GM12892 (cell line): ENCODE measurements at regions not wholly inside any gene's neighbourhood (a gene's known extent, or its start where the extent isn't known, plus 50 kb on each side); places are given as distances from the start of the nearest gene placed in this dataset.

Experiments
- DNase-seq: peaks from one replicate; pipeline ENCODE4 v3.0.0; 2011; ENCODE audit not compliant: insufficient read length
- FAIRE-seq: peaks from 2 replicates; lab custom pipeline; 2011; peaks lifted over from hg19 to GRCh38; lab: Jason Lieb, UNC
- POLR2A ChIP-seq: IDR thresholded peaks from 2 replicates; pipeline ENCODE4 v1.6.1; 2011; ENCODE audit warnings: low read depth, low read length, control low read depth
- POLR2AphosphoS5 ChIP-seq: IDR thresholded peaks from 2 replicates; pipeline ENCODE4 v1.6.1; 2011; ENCODE audit warnings: low read depth, low read length, control low read depth
- TAF1 ChIP-seq: IDR thresholded peaks from 2 replicates; pipeline ENCODE4 v1.6.1; 2011; ENCODE audit warnings: low read depth, mild to moderate bottlenecking, control low read depth, low read length, borderline replicate concordance

DNA sequence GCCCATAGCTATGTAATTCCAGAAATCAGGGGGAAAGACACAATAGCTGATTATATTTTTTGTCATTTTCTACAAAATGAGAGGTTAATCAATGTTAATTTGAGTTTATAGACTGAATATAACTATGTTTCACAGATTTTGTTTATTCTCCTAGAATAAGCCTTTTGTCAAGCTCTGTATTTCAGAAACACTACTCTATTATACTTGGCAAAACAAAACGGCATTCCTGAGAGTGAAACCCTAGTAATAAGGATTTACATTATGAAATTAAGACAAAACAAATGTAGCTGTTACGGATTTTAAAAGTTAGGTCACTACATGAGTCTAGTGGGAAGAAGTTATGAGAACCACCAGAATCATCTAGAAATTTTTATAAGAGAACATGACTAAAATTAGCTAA, 334.2 kb downstream of the KLF12 start:
- FAIRE-seq (no peak), DNase-seq (no peak)
- no peak for TF ChIP-seq TAF1

DNA sequence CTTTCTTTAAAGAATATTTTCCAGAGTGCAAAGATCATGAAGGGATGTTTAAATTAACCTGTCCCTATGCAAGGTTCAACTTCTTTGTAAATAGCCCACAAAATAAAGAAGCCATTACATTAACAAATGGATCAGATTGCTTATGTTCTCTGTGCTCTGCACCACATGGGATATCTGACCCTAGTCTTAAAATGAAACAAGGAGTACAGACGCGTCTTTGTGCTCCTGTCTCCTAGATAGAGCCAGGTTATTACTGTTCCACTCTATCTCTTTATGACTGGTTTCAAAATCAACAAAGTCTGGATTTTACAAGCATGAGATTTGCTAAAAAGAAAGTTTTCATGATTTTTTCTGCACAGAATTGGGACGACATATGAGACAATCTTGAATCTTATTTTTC, 339.4 kb downstream of the KLF12 start:
- TF ChIP-seq TAF1 (no peak), POLR2A (no peak), POLR2AphosphoS5 (no peak)
- DNase-seq, result no peak
- FAIRE-seq, result no peak

DNA sequence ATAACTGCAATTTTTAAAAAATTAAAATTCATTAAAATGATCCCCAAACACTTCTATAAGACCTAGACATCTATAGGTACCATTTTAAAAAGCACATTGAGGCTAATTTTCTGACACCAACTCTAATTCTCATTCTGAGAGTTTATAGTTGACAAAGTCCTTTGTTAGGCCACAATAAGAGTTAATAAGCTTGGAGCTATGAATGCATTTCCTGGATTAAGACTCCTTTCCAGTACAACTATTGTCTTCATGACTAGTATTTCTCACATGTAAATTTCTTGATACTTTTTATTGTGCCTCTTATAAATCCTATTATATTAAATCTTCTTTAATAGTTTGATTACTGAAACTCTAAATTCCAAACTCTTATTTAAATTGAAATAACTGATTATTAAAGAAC, 340.8 kb downstream of the KLF12 start:
- FAIRE-seq (no peak), DNase-seq (no peak)
- TF ChIP-seq POLR2AphosphoS5 (no peak), TAF1 (no peak)

DNA sequence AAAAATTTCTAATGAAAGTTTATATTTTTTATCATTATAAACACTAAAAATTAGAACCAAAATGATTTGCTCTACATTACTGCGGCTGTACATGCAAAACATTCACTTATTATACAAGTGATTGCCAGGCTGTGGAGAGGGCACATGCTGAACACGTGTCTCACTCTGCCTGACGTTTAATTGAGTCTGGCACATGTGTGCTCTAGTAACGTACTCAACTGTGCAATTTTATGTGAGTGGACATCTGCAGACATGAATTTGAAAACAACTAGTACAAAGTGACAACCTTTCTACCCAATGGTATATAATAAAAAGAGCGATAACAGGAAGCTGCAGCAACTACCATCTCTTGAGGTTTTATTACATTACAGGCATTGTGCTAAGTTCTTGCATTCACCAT, 341.4 kb downstream of the KLF12 start:
- FAIRE-seq (no peak), DNase-seq (no peak)
- TF ChIP-seq POLR2AphosphoS5 (no peak), TAF1 (no peak), POLR2A (no peak)

DNA sequence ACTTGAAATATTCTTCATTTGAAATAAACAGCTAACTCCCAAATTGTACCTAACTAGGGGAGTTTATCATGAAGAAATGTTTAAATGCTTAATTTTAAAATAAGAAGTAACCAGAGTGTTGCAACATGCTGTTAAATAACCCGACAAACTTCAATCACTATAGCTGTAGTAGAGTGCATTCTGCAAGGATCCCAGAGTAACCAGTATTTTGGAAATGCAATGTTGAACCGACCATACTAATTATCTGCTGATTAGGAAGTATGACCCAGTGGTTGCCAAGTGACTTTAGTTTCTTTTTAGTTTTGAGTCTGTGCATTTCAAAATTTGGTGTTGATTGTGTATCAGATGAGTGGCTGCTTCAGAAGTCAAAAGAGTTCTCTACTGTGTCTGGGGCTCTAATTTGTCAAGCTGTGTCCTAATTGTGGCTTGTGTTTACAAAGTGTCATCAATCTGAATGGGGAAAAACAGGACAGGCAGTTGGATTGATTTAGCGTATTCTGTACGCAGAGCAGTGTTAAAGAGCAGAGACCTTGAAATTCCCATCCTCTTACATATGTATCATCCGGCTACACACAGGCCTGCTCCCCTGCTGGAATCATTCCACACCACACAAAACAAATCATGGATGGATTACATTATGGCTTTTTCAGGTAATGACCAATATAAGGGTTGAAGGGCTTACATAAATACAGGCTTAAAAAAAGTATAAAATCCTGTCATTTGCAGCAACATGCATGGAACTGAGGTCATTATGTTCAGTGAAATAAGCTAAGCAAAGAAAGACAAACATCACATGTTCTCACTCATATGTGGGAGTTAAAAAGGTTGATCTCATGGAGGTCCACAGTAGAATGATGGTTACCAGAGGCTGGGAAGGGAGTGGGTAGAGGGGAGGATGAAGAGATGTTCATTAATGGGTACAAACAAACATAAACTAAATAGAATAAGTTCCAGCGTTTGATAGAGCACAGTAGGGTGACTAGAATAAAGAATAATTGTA, 351.5 kb downstream of the KLF12 start:
- no peak for DNase-seq
- TF ChIP-seq POLR2AphosphoS5 (no peak), TAF1 (no peak), POLR2A (no peak)
- FAIRE-seq, result no peak

DNA sequence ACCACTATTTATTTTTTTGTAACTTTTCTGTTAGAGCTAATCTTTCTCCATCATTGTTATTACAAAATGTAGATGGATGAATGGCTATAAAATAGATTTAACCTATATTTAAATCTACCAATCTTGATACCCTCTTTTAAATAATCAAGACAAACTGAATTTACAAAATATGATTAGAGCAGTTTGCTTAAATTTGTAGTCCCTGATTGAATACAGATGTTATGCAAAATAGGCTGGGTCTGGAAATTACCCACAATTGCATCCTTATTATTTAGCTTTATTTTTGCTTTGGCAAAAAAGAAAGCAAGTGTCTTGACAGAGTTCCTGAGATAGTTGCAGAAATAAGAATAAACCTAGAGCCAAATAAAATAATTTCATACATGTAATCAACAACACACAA, 352.8 kb downstream of the KLF12 start:
- no peak for TF ChIP-seq POLR2AphosphoS5
- no peak for TF ChIP-seq TAF1
- no peak for TF ChIP-seq POLR2A
- no peak for FAIRE-seq
- no peak for DNase-seq

DNA sequence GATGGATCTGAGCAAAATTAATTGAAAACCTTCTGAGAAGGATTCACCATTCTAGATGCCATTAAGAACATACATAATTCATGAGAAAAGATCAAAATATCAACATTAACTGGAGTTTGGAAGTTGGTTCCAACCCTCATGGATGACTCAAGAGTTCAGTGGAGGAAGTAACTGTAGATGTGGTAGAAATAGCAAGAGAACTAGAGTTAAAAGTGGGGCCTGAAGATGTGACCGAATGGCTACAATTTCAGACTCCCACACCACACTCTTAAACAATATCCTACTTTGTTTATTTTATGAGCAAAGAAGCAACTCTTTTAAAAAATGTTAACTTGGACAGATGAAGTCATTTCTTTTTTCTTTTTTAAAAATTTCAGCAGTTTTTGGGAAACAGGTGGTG, 354.3 kb downstream of the KLF12 start:
- no peak for DNase-seq
- FAIRE-seq, result no peak
- no peak for TF ChIP-seq POLR2AphosphoS5
- TF ChIP-seq TAF1, result no peak
- TF ChIP-seq POLR2A, result no peak

DNA sequence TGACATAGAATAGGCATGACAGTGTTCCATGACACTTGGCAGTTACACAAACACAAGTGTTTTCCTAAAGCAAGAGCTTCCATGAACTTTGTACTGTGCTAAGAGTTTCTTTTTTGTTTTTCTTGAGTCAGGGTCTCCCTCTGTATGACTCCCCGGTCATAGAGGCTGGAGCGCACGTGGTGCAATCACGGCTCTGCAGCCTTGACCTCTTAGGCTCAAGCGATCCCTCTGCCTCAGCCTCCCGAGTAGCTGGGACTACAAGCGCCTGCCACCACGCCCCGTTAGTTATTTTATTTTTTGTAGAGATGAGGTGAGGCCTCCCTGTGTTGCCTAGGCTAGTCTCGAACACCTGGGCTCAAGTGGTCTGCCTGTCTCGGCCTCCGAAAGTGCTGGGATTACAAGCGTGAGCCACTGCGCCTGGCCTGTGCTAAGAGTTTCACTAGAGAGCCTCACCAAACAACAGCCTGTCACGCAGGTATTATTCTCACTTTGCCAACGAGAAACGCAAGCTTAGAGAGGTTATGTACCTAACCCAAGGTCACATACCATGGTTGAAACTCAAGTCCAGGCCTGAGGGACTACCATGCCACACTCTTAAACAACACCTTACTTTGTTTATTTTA, 355.9 kb downstream of the KLF12 start:
- TF ChIP-seq TAF1, result no peak
- no peak for TF ChIP-seq POLR2AphosphoS5
- no peak for TF ChIP-seq POLR2A
- FAIRE-seq (no peak), DNase-seq (no peak)

DNA sequence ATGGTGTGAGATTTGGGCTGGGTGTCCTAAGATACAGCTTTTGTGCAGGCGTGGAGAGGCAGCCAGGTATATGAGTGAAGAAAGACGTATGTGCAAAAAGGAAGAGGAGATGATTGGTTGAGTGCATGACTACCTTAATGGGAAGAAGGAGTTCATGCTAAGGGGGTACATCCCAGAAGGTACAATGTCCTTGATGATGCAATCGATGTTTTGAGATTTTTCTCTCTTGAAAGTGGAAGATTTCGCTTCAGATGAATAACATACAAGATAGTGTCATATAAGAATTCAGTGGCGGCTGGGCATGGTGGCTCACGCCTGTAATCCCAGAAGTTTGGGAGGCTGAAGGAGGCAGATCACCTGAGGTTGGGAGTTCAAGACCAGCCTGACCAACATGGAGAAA, 357.1 kb downstream of the KLF12 start:
- DNase-seq, result no peak
- TF ChIP-seq TAF1 (no peak), POLR2AphosphoS5 (no peak), POLR2A (no peak)
- no peak for FAIRE-seq

DNA sequence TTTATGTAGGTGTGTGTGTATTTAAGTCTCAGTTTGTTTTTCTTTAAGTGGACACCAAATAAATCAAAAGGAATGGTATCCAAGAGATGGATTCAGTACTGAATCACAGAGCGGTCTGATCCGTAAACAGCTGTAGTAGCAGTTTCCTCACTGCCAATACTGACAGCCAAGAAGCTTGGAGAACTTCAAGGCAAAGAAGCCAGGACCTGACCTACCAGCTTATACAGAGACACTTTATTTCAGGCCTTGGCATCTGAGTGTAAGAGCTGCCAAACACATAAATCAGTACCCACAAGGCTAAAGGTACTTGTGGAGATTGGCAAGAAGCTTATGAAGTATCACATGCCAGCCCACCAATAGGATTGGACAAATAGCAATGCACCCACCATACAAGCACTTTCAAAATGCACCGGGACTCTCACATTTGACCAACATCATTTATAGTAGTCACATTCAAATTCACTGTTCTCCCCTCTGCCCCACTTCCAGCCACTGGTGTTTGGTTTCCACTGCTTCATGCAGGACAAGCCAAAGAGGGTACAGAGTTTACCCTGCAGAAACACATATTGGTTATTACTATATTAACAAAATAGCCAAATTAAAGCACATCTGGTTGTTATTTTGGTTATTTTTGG, 357.9 kb downstream of the KLF12 start:
- DNase-seq, result no peak
- TF ChIP-seq TAF1, result no peak
- no peak for TF ChIP-seq POLR2A
- no peak for TF ChIP-seq POLR2AphosphoS5
- FAIRE-seq, result no peak

DNA sequence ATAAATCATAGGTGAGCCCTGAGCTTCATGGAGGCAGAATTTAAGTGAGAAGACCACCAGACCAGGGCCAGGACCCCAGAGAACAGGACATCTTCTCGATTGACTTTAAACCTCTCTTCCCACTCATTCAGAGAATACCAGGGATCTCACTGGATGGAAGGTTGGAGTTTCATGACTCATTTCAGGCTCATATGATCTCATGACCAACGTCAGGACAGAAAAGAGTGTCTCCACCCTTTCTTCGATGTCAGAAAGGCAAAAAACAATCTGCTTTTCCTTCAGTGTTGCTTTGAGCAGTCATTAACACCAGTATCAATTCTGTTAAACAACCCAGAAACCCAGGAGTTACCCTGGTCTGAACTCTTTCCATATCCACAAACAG, 361.0 kb downstream of the KLF12 start:
- TF ChIP-seq TAF1 (no peak), POLR2A (no peak)
- no peak for FAIRE-seq
- no peak for DNase-seq

DNA sequence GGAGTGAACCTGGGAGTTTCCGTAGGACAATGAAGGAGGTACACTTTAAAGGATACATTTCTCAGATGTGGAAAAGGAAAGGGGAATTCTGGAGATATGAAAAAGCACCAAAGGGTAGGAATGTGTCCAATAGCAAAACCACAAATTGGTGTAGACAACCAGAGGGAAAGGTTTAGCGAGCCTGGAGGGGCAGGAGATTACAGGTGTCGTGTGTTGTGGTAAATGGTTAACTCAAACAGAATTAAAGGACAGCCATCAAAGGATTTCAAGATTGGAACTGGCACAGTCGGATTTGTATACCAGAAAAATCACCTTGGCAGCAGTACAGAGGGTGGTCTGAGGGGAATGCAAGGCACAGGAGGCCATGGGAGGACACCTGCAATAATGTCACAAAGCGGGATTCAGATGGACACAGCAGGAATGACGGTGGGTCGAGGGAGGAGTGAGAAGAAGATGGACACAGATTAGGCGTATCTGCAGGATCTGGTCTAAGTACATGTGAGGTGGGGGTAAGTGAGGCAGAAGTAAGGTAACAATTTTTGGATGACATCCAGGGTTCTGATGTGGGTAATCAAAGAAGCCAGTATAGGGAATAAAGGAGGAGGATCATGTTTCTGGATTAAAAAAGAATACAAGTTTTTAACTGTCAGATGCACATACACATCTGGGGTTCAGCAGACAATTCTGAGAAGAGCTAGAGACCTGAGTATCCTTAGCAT, 361.6 kb downstream of the KLF12 start:
- no peak for DNase-seq
- no peak for FAIRE-seq
- TF ChIP-seq POLR2A (no peak), POLR2AphosphoS5 (no peak), TAF1 (no peak)
